HL-60 (cell line): ENCODE measurements at regions not wholly inside any gene's neighbourhood (a gene's known extent, or its start where the extent isn't known, plus 50 kb on each side); places are given as distances from the start of the nearest gene placed in this dataset.

Source experiments
- DNase-seq, 2 experiments: peaks; one replicate each; pipeline ENCODE4 v3.0.0-alpha.2; 2010 to 2020; ENCODE audit warnings: low read depth in 1 of 2, low spot score in 1 of 2
- H3K27ac ChIP-seq: fragments of 250-450 bp; sonication (Bioruptor Pico); replicated peaks from 2 replicates; pipeline ENCODE4 v1.5.1; 2020; ENCODE audit warnings: mild to moderate bottlenecking, moderate library complexity
- H3K27me3 ChIP-seq: fragments of 250-450 bp; sonication (Bioruptor Pico); 2 replicates; pipeline ENCODE4 v1.5.1; 2021; ENCODE audit warnings: mild to moderate bottlenecking, moderate library complexity; ENCODE audit not compliant: insufficient read depth, poor library complexity, severe bottlenecking
- H3K4me3 ChIP-seq: replicated peaks from 2 replicates; pipeline ENCODE4 v1.5.1; 2011; ENCODE audit warnings: mild to moderate bottlenecking, control low read depth, low read length; ENCODE audit not compliant: insufficient read depth
- CTCF ChIP-seq: IDR thresholded peaks from one replicate; pipeline ENCODE4 v1.5.1; 2011; ENCODE audit warnings: low read length, control low read depth, inconsistent platforms; ENCODE audit not compliant: insufficient read depth
- GABPA ChIP-seq: IDR thresholded peaks from 2 replicates; pipeline ENCODE4 v1.6.1; 2012; ENCODE audit warnings: low read depth
- POLR2AphosphoS5 ChIP-seq: IDR thresholded peaks from 2 replicates; pipeline ENCODE4 v1.6.1; 2012; ENCODE audit warnings: low read depth
- SPI1 ChIP-seq: IDR thresholded peaks from 2 replicates; pipeline ENCODE4 v1.6.1; 2012; ENCODE audit warnings: low read depth, mild to moderate bottlenecking, borderline replicate concordance
- TF ChIP-seq, protein P1 (sequence below): IDR thresholded peaks from 2 replicates; pipeline ENCODE4 v1.6.1; 2012; ENCODE audit warnings: low read depth; ENCODE audit not compliant: insufficient replicate concordance

DNA sequence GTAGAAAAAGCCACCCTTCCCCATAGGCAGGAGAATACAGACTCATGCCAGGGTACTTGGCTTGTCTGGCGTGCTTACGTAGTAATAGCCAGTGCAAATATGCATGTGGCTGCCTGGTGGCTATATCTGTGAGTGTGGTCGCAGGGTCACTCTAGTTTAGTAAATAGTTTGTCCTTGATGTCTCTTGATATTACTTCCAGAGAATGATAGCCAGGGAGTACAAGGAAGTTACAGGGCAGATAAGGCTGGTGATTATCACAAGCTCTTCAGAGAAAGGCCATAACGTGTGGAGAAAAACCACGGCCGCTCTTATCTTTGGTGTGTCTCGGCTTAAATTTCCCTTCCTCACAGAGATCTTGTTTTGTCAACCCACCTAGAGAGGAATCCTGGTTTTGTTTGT, 54.3 kb upstream of the SLC39A10 start:
- Histone ChIP-seq H3K27me3 (no peaks in the 10 kb centered on the region), H3K4me3 (no peak overlapping the region), H3K27ac (no peak overlapping the region)
- TF ChIP-seq CTCF (no peak), GABPA (no peak), POLR2AphosphoS5 (no peak), SPI1 (no peak)
- TF ChIP-seq, protein P1, sequence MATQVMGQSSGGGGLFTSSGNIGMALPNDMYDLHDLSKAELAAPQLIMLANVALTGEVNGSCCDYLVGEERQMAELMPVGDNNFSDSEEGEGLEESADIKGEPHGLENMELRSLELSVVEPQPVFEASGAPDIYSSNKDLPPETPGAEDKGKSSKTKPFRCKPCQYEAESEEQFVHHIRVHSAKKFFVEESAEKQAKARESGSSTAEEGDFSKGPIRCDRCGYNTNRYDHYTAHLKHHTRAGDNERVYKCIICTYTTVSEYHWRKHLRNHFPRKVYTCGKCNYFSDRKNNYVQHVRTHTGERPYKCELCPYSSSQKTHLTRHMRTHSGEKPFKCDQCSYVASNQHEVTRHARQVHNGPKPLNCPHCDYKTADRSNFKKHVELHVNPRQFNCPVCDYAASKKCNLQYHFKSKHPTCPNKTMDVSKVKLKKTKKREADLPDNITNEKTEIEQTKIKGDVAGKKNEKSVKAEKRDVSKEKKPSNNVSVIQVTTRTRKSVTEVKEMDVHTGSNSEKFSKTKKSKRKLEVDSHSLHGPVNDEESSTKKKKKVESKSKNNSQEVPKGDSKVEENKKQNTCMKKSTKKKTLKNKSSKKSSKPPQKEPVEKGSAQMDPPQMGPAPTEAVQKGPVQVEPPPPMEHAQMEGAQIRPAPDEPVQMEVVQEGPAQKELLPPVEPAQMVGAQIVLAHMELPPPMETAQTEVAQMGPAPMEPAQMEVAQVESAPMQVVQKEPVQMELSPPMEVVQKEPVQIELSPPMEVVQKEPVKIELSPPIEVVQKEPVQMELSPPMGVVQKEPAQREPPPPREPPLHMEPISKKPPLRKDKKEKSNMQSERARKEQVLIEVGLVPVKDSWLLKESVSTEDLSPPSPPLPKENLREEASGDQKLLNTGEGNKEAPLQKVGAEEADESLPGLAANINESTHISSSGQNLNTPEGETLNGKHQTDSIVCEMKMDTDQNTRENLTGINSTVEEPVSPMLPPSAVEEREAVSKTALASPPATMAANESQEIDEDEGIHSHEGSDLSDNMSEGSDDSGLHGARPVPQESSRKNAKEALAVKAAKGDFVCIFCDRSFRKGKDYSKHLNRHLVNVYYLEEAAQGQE, result no peak
- no peak for DNase-seq

DNA sequence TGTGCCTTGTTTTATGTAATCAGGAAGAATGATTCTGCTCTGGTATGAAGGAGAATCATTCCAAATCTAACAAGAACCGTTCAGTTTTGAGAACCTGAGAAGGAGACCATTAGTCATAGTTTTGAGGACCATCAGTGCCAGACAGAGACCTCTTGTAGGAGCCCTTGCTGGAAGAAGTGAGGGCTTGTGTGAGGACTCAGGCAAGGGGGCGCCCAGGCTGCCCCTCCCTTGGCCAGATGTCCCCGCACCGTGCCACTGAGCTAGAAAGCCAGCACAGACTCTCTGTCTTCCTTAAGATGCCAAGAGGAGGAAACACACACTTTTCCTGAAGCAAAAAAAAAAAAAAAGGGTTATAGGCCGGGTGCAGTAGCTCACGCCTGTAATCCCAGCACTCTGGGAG, 55.7 kb upstream of the SLC39A10 start:
- H3K27me3 ChIP-seq, result no peaks in the 10 kb centered on the region
- no peak overlapping the region for H3K27ac ChIP-seq
- no peak overlapping the region for H3K4me3 ChIP-seq
- no peak for DNase-seq
- TF ChIP-seq GABPA (no peak), CTCF (no peak), SPI1 (no peak)
- TF ChIP-seq, protein P1, result no peak

DNA sequence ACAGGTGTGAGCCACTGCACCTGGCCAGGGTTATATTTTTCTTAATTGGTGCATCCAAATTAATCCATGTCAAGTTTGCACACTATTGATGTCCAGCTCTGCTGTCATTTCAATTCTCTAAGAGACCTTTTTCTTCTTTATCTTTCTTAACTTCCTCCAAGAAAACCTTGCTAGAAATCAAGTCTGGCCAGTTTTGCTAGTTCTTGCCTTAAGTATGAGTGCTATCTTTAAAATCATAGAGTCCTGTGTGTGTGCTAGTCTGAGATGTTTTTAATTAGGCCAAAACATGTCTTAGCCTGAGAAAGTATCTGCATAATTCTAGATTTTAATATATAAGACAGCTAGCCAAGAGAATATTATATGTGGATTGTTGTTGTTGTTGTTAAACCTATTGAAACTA, 56.2 kb upstream of the SLC39A10 start:
- Histone ChIP-seq H3K27me3 (no peaks in the 10 kb centered on the region), H3K27ac (no peak overlapping the region), H3K4me3 (no peak overlapping the region)
- no peak for DNase-seq
- TF ChIP-seq POLR2AphosphoS5, result no peak
- no peak for TF ChIP-seq GABPA
- TF ChIP-seq, protein P1, result no peak
- TF ChIP-seq CTCF, result no peak
- no peak for TF ChIP-seq SPI1
